ENCODE measurements at regions not wholly inside any gene's neighbourhood (a gene's known extent, or its start where the extent isn't known, plus 50 kb on each side); places are given as distances from the start of the nearest gene placed in this dataset. TPM values are rescaled to one million over a fixed set of nuclear protein-coding genes. Genes with fewer than 3 reads are reported as not detected.

DNA sequence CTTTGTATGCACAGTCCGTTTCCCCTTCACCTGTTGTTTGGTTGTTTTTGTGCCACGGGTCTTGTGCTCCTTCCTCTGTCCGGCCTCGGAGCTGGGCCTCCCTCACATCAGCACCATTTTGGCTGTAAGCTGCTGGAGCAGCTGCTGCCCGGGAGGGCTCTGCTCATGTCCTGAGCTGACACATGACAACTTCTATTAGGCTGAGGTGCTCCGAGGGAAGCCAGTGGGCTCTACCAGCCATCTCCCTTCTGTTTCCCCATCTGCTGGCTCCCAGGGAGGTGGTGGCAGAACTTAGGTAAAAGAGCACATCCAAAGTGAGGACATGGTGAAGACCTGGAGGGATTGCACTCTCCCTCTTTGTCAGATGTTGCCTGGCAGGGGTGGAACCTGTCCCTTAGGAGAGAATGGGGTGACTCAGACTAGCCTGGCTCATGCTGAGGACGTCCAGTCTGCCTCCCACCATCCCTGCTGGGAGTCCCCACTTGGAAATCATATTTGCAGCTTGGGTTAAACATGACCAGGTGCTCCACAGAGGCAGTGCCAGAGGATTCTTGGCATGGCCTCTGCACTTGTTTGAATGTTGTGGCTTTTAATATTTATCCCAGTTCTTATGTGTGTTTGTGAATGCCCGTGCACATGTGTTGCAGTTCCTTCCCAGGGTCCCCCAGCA lies 49.8 kb upstream of the TNP1 start (continued):
- TF ChIP-seq, protein P1, sequence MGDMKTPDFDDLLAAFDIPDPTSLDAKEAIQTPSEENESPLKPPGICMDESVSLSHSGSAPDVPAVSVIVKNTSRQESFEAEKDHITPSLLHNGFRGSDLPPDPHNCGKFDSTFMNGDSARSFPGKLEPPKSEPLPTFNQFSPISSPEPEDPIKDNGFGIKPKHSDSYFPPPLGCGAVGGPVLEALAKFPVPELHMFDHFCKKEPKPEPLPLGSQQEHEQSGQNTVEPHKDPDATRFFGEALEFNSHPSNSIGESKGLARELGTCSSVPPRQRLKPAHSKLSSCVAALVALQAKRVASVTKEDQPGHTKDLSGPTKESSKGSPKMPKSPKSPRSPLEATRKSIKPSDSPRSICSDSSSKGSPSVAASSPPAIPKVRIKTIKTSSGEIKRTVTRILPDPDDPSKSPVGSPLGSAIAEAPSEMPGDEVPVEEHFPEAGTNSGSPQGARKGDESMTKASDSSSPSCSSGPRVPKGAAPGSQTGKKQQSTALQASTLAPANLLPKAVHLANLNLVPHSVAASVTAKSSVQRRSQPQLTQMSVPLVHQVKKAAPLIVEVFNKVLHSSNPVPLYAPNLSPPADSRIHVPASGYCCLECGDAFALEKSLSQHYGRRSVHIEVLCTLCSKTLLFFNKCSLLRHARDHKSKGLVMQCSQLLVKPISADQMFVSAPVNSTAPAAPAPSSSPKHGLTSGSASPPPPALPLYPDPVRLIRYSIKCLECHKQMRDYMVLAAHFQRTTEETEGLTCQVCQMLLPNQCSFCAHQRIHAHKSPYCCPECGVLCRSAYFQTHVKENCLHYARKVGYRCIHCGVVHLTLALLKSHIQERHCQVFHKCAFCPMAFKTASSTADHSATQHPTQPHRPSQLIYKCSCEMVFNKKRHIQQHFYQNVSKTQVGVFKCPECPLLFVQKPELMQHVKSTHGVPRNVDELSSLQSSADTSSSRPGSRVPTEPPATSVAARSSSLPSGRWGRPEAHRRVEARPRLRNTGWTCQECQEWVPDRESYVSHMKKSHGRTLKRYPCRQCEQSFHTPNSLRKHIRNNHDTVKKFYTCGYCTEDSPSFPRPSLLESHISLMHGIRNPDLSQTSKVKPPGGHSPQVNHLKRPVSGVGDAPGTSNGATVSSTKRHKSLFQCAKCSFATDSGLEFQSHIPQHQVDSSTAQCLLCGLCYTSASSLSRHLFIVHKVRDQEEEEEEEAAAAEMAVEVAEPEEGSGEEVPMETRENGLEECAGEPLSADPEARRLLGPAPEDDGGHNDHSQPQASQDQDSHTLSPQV (IDR thresholded peaks at IDR 0.05), result no peak
- TF ChIP-seq CREB1 (IDR thresholded peaks at IDR 0.05; ENCODE audit: low read depth) (no peak), NR2F1 (conservative IDR thresholded peaks at IDR 0.05) (no peak), EED (IDR thresholded peaks at IDR 0.05; ENCODE audit: low read depth) (no peak), SMC3 (IDR thresholded peaks at IDR 0.05; ENCODE audit: borderline replicate concordance, low read length) (no peak), BACH1 (IDR thresholded peaks at IDR 0.05; ENCODE audit: borderline replicate concordance) (no peak), CEBPB (IDR thresholded peaks at IDR 0.05; ENCODE audit: borderline replicate concordance in 1 of 2, low read depth in 2 of 2, low read length in 2 of 2) (no peak), ASH2L (IDR thresholded peaks at IDR 0.05; ENCODE audit: borderline replicate concordance, low read depth) (no peak), LARP7 (IDR thresholded peaks at IDR 0.05) (no peak), ATF7 (IDR thresholded peaks at IDR 0.05; ENCODE audit: low read depth) (no peak), SIX5 (IDR thresholded peaks at IDR 0.05; ENCODE audit: low read depth, low read length, severe bottlenecking) (no peak), IKZF1 (conservative IDR thresholded peaks at IDR 0.05) (no peak)

Small RNA genes in the stretch of these regions (small RNA-seq; reads per million reads assigned to genes)
- not detected for gene RF01983

Measured in GM12878 (cell line).